Esophagus squamous epithelium (tissue), 5 donors: ENCODE measurements at regions not wholly inside any gene's neighbourhood (a gene's known extent, or its start where the extent isn't known, plus 50 kb on each side); places are given as distances from the start of the nearest gene placed in this dataset.

ENCODE experiments used
- DNase-seq: peaks from one replicate; lab custom pipeline; 2025; lab: John Stamatoyannopoulos, UW
- H3K27ac ChIP-seq, 4 donors: fragments of 200-600 bp; sonication (generic); one replicate each; pipeline ENCODE4 v1.5.1; 2016 to 2019; ENCODE audit warnings: mild to moderate bottlenecking in 1 of 4
- H3K27me3 ChIP-seq, 4 donors: fragments of 200-600 bp; sonication (generic); 1 replicate in 3 of 4; 2 replicates in 1 of 4; pipeline versions ENCODE4 v1.5.1 to v1.6.0; 2017 to 2021; ENCODE audit warnings: antibody characterized with exemption in 1 of 4
- H3K36me3 ChIP-seq, 3 donors: fragments of 200-600 bp; sonication (generic); one replicate each; pipeline ENCODE4 v1.5.1; 2016 to 2019
- H3K4me1 ChIP-seq, 3 donors: fragments of 200-600 bp; sonication (generic); one replicate each; pipeline ENCODE4 v1.5.1; 2017 to 2019
- H3K4me3 ChIP-seq, 4 donors: fragments of 200-600 bp; sonication (generic); 1 replicate in 3 of 4; 2 replicates in 1 of 4; pipeline ENCODE4 v1.5.1; 2016 to 2019; ENCODE audit warnings: mild to moderate bottlenecking in 2 of 4, moderate library complexity in 1 of 4
- H3K9me3 ChIP-seq, 3 donors: fragments of 200-600 bp; sonication (generic); one replicate each; pipeline ENCODE4 v1.5.1; 2016 to 2019
- POLR2A ChIP-seq, 4 donors: fragments of 450-650 bp; IDR thresholded peaks; one replicate each; pipeline ENCODE4 v1.6.1; 2017; ENCODE audit warnings: antibody characterized with exemption in 4 of 4, mild to moderate bottlenecking in 4 of 4, moderate library complexity in 3 of 4
- WGBS, 2 donors: methylation state at CpG; one replicate each; pipeline ENCODE4 v1.1.5; 2018; 5-methylcytosine and 5-hydroxymethylcytosine counted together
- intact Hi-C: fragments of 100-400 bp; cut with DNase I; formaldehyde crosslinking; loops from one replicate; pipeline ENCODE4 v1.15.0; 2022
- TF ChIP-seq, protein P1 (sequence below), 6 experiments: fragments of 450-650 bp in 4 of 6; fragments of 200-600 bp in 2 of 6; sonication (generic) in 2 of 6; IDR thresholded peaks; one replicate each; pipeline ENCODE4 v1.5.1; 2016 to 2019; ENCODE audit warnings: antibody characterized with exemption in 6 of 6, mild to moderate bottlenecking in 4 of 6, moderate library complexity in 4 of 6
- donor health status: DM: yes; HTN: yes; CAD: no.

GRCh38 chr3:17850448-17850847, 108.0 kb upstream of the TBC1D5 start:
- Histone ChIP-seq H3K27me3 (no peaks in the 10 kb centered on the region), H3K4me1 (no peaks in the 10 kb centered on the region), H3K9me3 (no peaks in the 10 kb centered on the region), H3K27ac (no peak overlapping the region), H3K36me3 (no peaks in the 10 kb centered on the region), H3K4me3 (no peak overlapping the region)
- DNase-seq = no peak
- TF ChIP-seq, protein P1, sequence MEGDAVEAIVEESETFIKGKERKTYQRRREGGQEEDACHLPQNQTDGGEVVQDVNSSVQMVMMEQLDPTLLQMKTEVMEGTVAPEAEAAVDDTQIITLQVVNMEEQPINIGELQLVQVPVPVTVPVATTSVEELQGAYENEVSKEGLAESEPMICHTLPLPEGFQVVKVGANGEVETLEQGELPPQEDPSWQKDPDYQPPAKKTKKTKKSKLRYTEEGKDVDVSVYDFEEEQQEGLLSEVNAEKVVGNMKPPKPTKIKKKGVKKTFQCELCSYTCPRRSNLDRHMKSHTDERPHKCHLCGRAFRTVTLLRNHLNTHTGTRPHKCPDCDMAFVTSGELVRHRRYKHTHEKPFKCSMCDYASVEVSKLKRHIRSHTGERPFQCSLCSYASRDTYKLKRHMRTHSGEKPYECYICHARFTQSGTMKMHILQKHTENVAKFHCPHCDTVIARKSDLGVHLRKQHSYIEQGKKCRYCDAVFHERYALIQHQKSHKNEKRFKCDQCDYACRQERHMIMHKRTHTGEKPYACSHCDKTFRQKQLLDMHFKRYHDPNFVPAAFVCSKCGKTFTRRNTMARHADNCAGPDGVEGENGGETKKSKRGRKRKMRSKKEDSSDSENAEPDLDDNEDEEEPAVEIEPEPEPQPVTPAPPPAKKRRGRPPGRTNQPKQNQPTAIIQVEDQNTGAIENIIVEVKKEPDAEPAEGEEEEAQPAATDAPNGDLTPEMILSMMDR (IDR thresholded peaks at IDR 0.05) = no peak
- no peak for TF ChIP-seq POLR2A (IDR thresholded peaks at IDR 0.05)
- intact Hi-C loops = no loop called here

GRCh38 chr3:17848102-17848501, 105.7 kb upstream of the TBC1D5 start:
- intact Hi-C loops = no loop called here

GRCh38 chr3:17847156-17847555, 104.7 kb upstream of the TBC1D5 start:
- Histone ChIP-seq H3K4me1 (no peaks in the 10 kb centered on the region), H3K27me3 (no peaks in the 10 kb centered on the region), H3K9me3 (no peaks in the 10 kb centered on the region), H3K27ac (no peak overlapping the region), H3K4me3 (no peak overlapping the region), H3K36me3 (no peaks in the 10 kb centered on the region)
- TF ChIP-seq, protein P1 (IDR thresholded peaks at IDR 0.05) = no peak
- no peak for TF ChIP-seq POLR2A (IDR thresholded peaks at IDR 0.05)
- no peak for DNase-seq
- WGBS, 2 donors = 92 to 97% methylated on average over 5 of the region's 5 CpGs
- intact Hi-C loops = no loop called here

More at GRCh38 chr3:17848102-17848501, 105.7 kb upstream of the TBC1D5 start:
- Histone ChIP-seq H3K4me1 (no peaks in the 10 kb centered on the region), H3K36me3 (no peaks in the 10 kb centered on the region), H3K27ac (no peak overlapping the region), H3K4me3 (no peak overlapping the region), H3K9me3 (no peaks in the 10 kb centered on the region), H3K27me3 (no peaks in the 10 kb centered on the region)
- WGBS, 2 donors = 85 to 89% methylated on average over 3 of the region's 3 CpGs
- no peak for TF ChIP-seq POLR2A (IDR thresholded peaks at IDR 0.05)
- TF ChIP-seq, protein P1 (IDR thresholded peaks at IDR 0.05) = no peak
- DNase-seq = no peak

GRCh38 chr3:17846466-17846865, 104.0 kb upstream of the TBC1D5 start:
- intact Hi-C loops = no loop called here
- DNase-seq = no peak
- WGBS, 2 donors = 32 to 62% methylated on average over 3 to 4 of the region's 4 CpGs

DNA sequence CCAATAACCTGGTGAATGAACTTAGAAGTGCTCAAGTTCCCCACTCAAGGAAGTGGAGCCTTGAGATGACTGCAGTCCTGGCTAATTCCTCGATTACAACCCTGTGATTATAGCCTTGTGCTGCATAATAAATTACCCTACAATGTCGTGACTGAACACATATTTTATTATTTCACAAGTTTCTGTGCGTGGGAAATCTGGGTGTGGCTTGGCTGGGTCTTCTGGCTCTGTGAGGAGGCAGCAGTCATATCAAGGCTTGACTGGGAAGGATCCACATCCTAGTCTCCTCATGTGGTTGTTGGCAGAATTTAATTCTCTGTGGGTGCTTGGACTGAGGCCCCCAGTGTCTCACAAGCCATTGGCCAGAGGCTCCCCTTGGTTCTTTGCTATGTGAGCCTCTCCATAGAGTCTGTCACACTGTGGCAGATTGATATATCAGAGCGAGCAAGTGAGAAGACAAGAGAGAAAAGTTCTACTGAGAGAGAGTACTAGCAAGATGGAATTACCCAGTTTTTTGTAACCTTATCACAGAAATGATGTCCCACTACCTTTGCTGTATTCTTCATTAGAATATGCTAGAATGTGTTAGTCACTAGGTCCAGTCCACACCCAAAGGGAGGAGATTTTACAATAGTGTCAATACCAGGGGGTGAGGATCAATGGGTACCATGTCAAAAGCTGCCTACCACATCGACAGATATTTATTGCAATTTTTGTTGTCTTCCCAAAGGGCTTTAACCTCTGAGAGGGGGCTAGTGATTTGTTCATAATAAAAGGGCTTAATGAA, 102.8 kb upstream of the TBC1D5 start:
- DNase-seq = no peak
- Histone ChIP-seq H3K9me3 (no peaks in the 10 kb centered on the region), H3K27ac (no peak overlapping the region), H3K4me1 (no peaks in the 10 kb centered on the region), H3K36me3 (no peaks in the 10 kb centered on the region), H3K4me3 (no peak overlapping the region), H3K27me3 (peaks cover 0 to 7% (median 0%) of the 10 kb centered on the region in 4 donors)
- intact Hi-C loops = no loop called here
- WGBS, 2 donors = 38 to 56% methylated on average over 5 of the region's 5 CpGs
- TF ChIP-seq, protein P1 (IDR thresholded peaks at IDR 0.05) = no peak
- TF ChIP-seq POLR2A (IDR thresholded peaks at IDR 0.05) = no peak

More at GRCh38 chr3:17846466-17846865, 104.0 kb upstream of the TBC1D5 start:
- H3K27ac ChIP-seq = no peak overlapping the region
- no peaks in the 10 kb centered on the region for H3K9me3 ChIP-seq
- no peak for TF ChIP-seq POLR2A (IDR thresholded peaks at IDR 0.05)
- TF ChIP-seq, protein P1 (IDR thresholded peaks at IDR 0.05) = no peak
- no peaks in the 10 kb centered on the region for H3K36me3 ChIP-seq
- H3K4me3 ChIP-seq = no peak overlapping the region
- no peaks in the 10 kb centered on the region for H3K27me3 ChIP-seq
- no peaks in the 10 kb centered on the region for H3K4me1 ChIP-seq
